Smooth muscle cell (in vitro differentiated cells): ENCODE measurements at regions not wholly inside any gene's neighbourhood (a gene's known extent, or its start where the extent isn't known, plus 50 kb on each side); places are given as distances from the start of the nearest gene placed in this dataset.

ENCODE experiments used
- DNase-seq: peaks from one replicate; lab custom pipeline; 2025; ENCODE audit not compliant: unreplicated experiment; lab: John Stamatoyannopoulos, UW
- H2AFZ ChIP-seq: fragments of 200-600 bp; sonication (generic); 2 replicates; pipeline ENCODE4 v1.6.0; 2016; ENCODE audit warnings: antibody characterized with exemption, low read depth, mild to moderate bottlenecking
- H3F3A ChIP-seq: fragments of 200-600 bp; sonication (generic); 2 replicates; pipeline ENCODE4 v1.6.0; 2017; ENCODE audit warnings: antibody characterized with exemption, low read depth
- H3K27ac ChIP-seq: fragments of 200-600 bp; sonication (generic); 2 replicates; pipeline ENCODE4 v1.5.1; 2016; ENCODE audit warnings: low read depth, mild to moderate bottlenecking
- H3K27me3 ChIP-seq: fragments of 200-600 bp; sonication (generic); 2 replicates; pipeline ENCODE4 v1.6.1; 2016; ENCODE audit warnings: low read depth, mild to moderate bottlenecking
- H3K36me3 ChIP-seq: fragments of 200-600 bp; sonication (generic); 2 replicates; pipeline ENCODE4 v1.5.1; 2016; ENCODE audit warnings: low read depth
- H3K4me1 ChIP-seq: fragments of 200-600 bp; sonication (generic); 2 replicates; pipeline ENCODE4 v1.5.1; 2016; ENCODE audit warnings: low read depth
- H3K4me2 ChIP-seq: fragments of 200-600 bp; sonication (generic); 2 replicates; pipeline ENCODE4 v1.6.0; 2016; ENCODE audit warnings: mild to moderate bottlenecking
- H3K4me3 ChIP-seq: fragments of 200-600 bp; sonication (generic); 2 replicates; pipeline ENCODE4 v1.5.1; 2016; ENCODE audit warnings: mild to moderate bottlenecking
- H3K79me2 ChIP-seq: fragments of 200-600 bp; sonication (generic); 2 replicates; pipeline ENCODE4 v1.6.0; 2016; ENCODE audit warnings: low read depth, mild to moderate bottlenecking
- H3K9ac ChIP-seq: fragments of 200-600 bp; sonication (generic); 2 replicates; pipeline ENCODE4 v1.6.0; 2016; ENCODE audit warnings: low read depth
- H3K9me3 ChIP-seq: fragments of 200-600 bp; sonication (generic); replicated peaks from 2 replicates; pipeline ENCODE4 v1.5.1; 2016; ENCODE audit warnings: low read depth
- H4K20me1 ChIP-seq: fragments of 200-600 bp; sonication (generic); 2 replicates; pipeline ENCODE4 v1.6.0; 2016; ENCODE audit warnings: low read depth
- WGBS: methylation state at CpG from one replicate; pipeline ENCODE4 v1.1.7; 2016; ENCODE audit warnings: low lambda C conversion rate; 5-methylcytosine and 5-hydroxymethylcytosine counted together
- TF ChIP-seq, protein P1 (sequence below): fragments of 200-600 bp; sonication (generic); IDR thresholded peaks from 2 replicates; pipeline ENCODE4 v1.5.1; 2017; ENCODE audit warnings: borderline replicate concordance, mild to moderate bottlenecking, antibody characterized with exemption; ENCODE audit not compliant: insufficient read depth, poor library complexity, severe bottlenecking

DNA sequence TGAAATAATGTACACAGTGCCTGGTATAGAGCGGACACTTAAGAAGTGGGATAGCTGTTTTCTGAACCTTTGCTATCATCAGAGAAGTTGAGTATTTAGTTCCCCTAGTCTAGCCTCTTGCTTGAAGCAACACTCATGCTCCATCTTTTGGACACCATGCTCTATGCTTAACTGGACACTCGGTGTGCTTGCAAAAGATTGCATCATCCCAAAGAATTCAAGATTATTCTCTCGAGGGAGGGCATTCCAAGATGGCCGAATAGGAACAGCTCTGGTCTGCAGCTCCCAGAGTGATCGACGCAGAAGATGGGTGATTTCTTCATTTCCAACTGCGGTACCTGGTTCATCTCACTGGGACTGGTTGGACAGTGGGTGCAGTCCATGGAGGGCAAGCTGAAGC, 143.9 kb upstream of the FSHR start:
- Histone ChIP-seq H3K4me1 (no peaks in the 10 kb centered on the region), H4K20me1 (no peaks in the 10 kb centered on the region), H3K9me3 (no peaks in the 10 kb centered on the region), H3K27me3 (no peaks in the 10 kb centered on the region), H2AFZ (no peak overlapping the region), H3K36me3 (no peaks in the 10 kb centered on the region), H3F3A (no peaks in the 10 kb centered on the region), H3K4me3 (no peak overlapping the region), H3K79me2 (no peaks in the 10 kb centered on the region), H3K4me2 (no peak overlapping the region), H3K27ac (no peak overlapping the region), H3K9ac (no peak overlapping the region)
- no peak for DNase-seq
- TF ChIP-seq, protein P1, sequence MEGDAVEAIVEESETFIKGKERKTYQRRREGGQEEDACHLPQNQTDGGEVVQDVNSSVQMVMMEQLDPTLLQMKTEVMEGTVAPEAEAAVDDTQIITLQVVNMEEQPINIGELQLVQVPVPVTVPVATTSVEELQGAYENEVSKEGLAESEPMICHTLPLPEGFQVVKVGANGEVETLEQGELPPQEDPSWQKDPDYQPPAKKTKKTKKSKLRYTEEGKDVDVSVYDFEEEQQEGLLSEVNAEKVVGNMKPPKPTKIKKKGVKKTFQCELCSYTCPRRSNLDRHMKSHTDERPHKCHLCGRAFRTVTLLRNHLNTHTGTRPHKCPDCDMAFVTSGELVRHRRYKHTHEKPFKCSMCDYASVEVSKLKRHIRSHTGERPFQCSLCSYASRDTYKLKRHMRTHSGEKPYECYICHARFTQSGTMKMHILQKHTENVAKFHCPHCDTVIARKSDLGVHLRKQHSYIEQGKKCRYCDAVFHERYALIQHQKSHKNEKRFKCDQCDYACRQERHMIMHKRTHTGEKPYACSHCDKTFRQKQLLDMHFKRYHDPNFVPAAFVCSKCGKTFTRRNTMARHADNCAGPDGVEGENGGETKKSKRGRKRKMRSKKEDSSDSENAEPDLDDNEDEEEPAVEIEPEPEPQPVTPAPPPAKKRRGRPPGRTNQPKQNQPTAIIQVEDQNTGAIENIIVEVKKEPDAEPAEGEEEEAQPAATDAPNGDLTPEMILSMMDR = no peak
- WGBS = 90% methylated on average over 7 of the region's 7 CpGs

DNA sequence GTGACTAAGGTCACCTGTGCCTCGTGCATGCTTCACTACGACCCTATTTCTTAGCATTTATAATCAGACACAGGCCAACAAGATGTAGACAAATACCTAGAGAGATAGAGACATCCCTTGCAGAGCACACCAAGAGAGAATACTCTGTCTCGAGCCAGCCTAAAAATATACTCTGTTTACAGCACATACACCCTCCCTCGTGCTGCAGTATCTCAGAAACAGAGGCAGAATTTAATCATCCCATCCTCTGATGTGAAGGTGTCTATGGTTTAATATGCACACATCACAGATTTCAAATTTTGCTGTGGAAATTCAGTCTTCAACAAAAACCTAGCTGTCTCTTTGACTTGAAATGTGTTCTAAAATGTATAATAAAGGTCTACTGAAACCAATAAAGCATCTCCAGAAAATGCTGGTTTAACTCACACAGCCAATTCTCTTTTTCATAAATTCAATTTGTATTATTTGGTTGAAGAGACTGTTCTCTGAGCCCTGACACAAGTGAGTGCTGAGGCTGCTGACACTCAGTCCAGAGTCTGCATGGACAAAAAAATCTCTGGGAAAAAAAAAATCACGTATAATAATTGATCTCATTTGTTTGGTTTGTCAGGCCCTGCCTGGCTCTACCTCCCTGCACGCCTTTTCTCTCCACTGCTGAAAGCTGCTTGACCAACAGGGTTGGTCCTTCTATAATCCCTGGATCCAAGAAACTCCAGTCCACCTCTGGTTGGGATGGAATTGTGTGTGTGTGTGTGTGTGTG, 142.0 kb upstream of the FSHR start:
- 83% methylated on average over 6 of the region's 6 CpGs for WGBS
- Histone ChIP-seq H3K4me3 (no peak overlapping the region), H3K4me1 (no peaks in the 10 kb centered on the region), H3K27me3 (no peaks in the 10 kb centered on the region), H3K79me2 (no peaks in the 10 kb centered on the region), H3K9ac (no peak overlapping the region), H3K27ac (no peak overlapping the region), H4K20me1 (no peaks in the 10 kb centered on the region), H3K4me2 (no peak overlapping the region), H3K9me3 (no peaks in the 10 kb centered on the region), H2AFZ (no peak overlapping the region), H3F3A (no peaks in the 10 kb centered on the region), H3K36me3 (no peaks in the 10 kb centered on the region)
- no peak for DNase-seq
- TF ChIP-seq, protein P1 = no peak

DNA sequence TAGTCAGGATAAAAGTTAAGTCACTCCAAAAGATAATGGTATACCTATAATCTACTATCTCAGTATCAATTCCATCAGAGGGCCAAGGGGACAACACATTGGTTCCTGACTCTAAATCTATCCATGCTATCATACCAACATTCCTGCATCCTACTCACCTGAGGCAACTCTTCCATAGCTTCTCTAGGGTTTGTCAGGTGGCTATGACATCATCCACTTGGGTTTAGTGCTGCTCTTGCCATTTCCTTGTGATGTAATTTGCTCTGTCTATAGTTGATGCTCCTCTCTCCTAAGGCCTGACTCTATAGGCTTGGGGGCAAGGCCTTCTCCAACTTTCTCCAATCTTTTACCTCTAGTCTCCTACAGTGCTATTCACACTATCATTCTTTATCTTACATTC, 139.9 kb upstream of the FSHR start:
- Histone ChIP-seq H3K27ac (no peak overlapping the region), H3K4me1 (peaks cover 2% of the 10 kb centered on the region), H3K4me2 (no peak overlapping the region)

More for the DNA sequence above, 139.9 kb upstream of the FSHR start:
- Histone ChIP-seq H3K79me2 (no peaks in the 10 kb centered on the region), H3K4me3 (no peak overlapping the region), H3K9me3 (no peaks in the 10 kb centered on the region), H4K20me1 (no peaks in the 10 kb centered on the region), H2AFZ (no peak overlapping the region), H3K9ac (no peak overlapping the region), H3K36me3 (no peaks in the 10 kb centered on the region), H3F3A (no peaks in the 10 kb centered on the region), H3K27me3 (no peaks in the 10 kb centered on the region)
- TF ChIP-seq, protein P1 = no peak
- no peak for DNase-seq
